SK-N-SH treated with all-trans-retinoic acid at 6 μM for 48 hours (cell line): ENCODE measurements at regions not wholly inside any gene's neighbourhood (a gene's known extent, or its start where the extent isn't known, plus 50 kb on each side); places are given as distances from the start of the nearest gene placed in this dataset.

Source experiments
- ATAC-seq: fragments of 200-7000 bp; cut with Tn5 transposase; 3 replicates; pipeline ENCODE4 v1.9.1; 2020; ENCODE audit warnings: mild to moderate bottlenecking, moderate library complexity
- ARNTL ChIP-seq: fragments of 450-650 bp; formaldehyde crosslinking; IDR thresholded peaks from 2 replicates; pipeline ENCODE4 v1.5.0; 2020; ENCODE audit warnings: low read depth, mild to moderate bottlenecking, moderate library complexity, borderline replicate concordance
- BACH2 ChIP-seq: fragments of 250-450 bp; sonication (Bioruptor Pico); IDR thresholded peaks from 2 replicates; pipeline ENCODE4 v1.9.0; 2021; ENCODE audit warnings: mild to moderate bottlenecking, borderline replicate concordance
- ESRRG ChIP-seq: fragments of 250-450 bp; sonication (Bioruptor Pico); IDR thresholded peaks from 2 replicates; pipeline ENCODE4 v1.6.1; 2021; ENCODE audit warnings: mild to moderate bottlenecking
- GLIS3 ChIP-seq: fragments of 250-450 bp; sonication (Bioruptor Pico); IDR thresholded peaks from 2 replicates; pipeline ENCODE4 v1.5.0; 2020; ENCODE audit warnings: mild to moderate bottlenecking, moderate library complexity
- OSR1 ChIP-seq: fragments of 250-450 bp; sonication (Bioruptor Pico); IDR thresholded peaks from 2 replicates; pipeline ENCODE4 v1.8.0; 2022; ENCODE audit warnings: moderate library complexity, mild to moderate bottlenecking, inconsistent platforms
- PPARA ChIP-seq: fragments of 250-450 bp; sonication (Bioruptor Pico); IDR thresholded peaks from 2 replicates; pipeline ENCODE4 v1.5.0; 2020; ENCODE audit warnings: mild to moderate bottlenecking, borderline replicate concordance
- RARB ChIP-seq: fragments of 250-450 bp; sonication (Bioruptor Pico); IDR thresholded peaks from 2 replicates; pipeline ENCODE4 v1.8.0; 2021; ENCODE audit warnings: mild to moderate bottlenecking, moderate library complexity
- SNAI2 ChIP-seq: fragments of 250-450 bp; sonication (Bioruptor Pico); IDR thresholded peaks from 2 replicates; pipeline ENCODE4 v1.5.0; 2020; ENCODE audit warnings: mild to moderate bottlenecking, moderate library complexity
- TCF4 ChIP-seq: fragments of 250-450 bp; sonication (Bioruptor Pico); IDR thresholded peaks from 2 replicates; pipeline ENCODE4 v1.8.0; 2021; ENCODE audit warnings: mild to moderate bottlenecking, moderate library complexity, borderline replicate concordance
- TOX ChIP-seq: fragments of 250-450 bp; sonication (Bioruptor Pico); IDR thresholded peaks from 2 replicates; pipeline ENCODE4 v1.8.0; 2021; ENCODE audit warnings: mild to moderate bottlenecking, moderate library complexity, borderline replicate concordance
- ZC3H10 ChIP-seq: fragments of 250-450 bp; sonication (Bioruptor Pico); IDR thresholded peaks from 2 replicates; pipeline ENCODE4 v1.5.1; 2021; ENCODE audit warnings: mild to moderate bottlenecking, moderate library complexity
- ZFP3 ChIP-seq: fragments of 250-450 bp; sonication (Bioruptor Pico); IDR thresholded peaks from 2 replicates; pipeline ENCODE4 v1.5.0; 2020; ENCODE audit warnings: mild to moderate bottlenecking, moderate library complexity
- ZFP30 ChIP-seq: fragments of 450-650 bp; formaldehyde crosslinking; IDR thresholded peaks from 2 replicates; pipeline ENCODE4 v1.5.0; 2022; ENCODE audit warnings: mild to moderate bottlenecking, moderate library complexity
- ZNF565 ChIP-seq: fragments of 450-650 bp; formaldehyde crosslinking; conservative IDR thresholded peaks from 2 replicates; pipeline ENCODE4 v1.5.0; 2020; ENCODE audit warnings: low read depth, mild to moderate bottlenecking, moderate library complexity
- ZNF70 ChIP-seq: fragments of 450-650 bp; formaldehyde crosslinking; IDR thresholded peaks from 2 replicates; pipeline ENCODE4 v1.5.0; 2020; ENCODE audit warnings: mild to moderate bottlenecking, moderate library complexity
- ZNF8 ChIP-seq: fragments of 450-650 bp; formaldehyde crosslinking; IDR thresholded peaks from 2 replicates; pipeline ENCODE4 v1.5.0; 2020; ENCODE audit warnings: mild to moderate bottlenecking, moderate library complexity
- TF ChIP-seq, protein P1 (sequence below): fragments of 250-450 bp; sonication (Bioruptor Pico); IDR thresholded peaks from 2 replicates; pipeline ENCODE4 v1.5.0; 2020; ENCODE audit warnings: mild to moderate bottlenecking, moderate library complexity
- TF ChIP-seq, protein P2 (sequence below): fragments of 250-450 bp; sonication (Bioruptor Pico); IDR thresholded peaks from 2 replicates; pipeline ENCODE4 v1.5.1; 2021; ENCODE audit warnings: mild to moderate bottlenecking, moderate library complexity
- TF ChIP-seq, protein P3 (sequence below): fragments of 250-450 bp; sonication (Bioruptor Pico); IDR thresholded peaks from 2 replicates; pipeline ENCODE4 v1.8.0; 2020; ENCODE audit warnings: mild to moderate bottlenecking, moderate library complexity, borderline replicate concordance
- TF ChIP-seq, protein P4 (sequence below): fragments of 250-450 bp; sonication (Bioruptor Pico); IDR thresholded peaks from 2 replicates; pipeline ENCODE4 v1.8.0; 2021; ENCODE audit warnings: low read depth, mild to moderate bottlenecking, moderate library complexity, borderline replicate concordance
- TF ChIP-seq, protein P5 (sequence below): fragments of 250-450 bp; sonication (Bioruptor Pico); IDR thresholded peaks from 2 replicates; pipeline ENCODE4 v1.5.1; 2020; ENCODE audit warnings: low read depth, mild to moderate bottlenecking, moderate library complexity

DNA sequence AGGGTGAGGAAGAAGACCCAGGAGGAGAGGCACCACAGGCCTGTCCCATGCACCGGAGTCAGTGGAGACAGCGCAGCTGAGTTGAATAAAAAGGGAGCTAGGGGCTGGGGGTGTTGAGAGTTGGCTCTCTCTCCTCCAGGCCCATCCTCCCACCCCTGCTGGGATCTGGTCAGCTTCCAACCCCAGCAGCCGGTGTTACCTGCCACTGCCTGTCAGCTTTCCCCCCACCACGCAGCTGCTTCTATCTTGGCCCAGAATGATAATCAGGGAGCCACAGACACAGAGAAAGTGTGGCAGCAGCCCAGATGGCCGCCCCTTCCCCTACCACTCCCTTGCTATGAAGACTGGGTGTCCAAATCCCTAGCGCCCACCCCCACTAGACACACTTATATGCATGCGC is 120.6 kb upstream of the RPL38 start:
- TF ChIP-seq TOX (CRISPR knock-in tag) (no peak), ESRRG (no peak), ZFP30 (CRISPR knock-in tag) (no peak), TCF4 (no peak), ZNF565 (CRISPR knock-in tag) (no peak), ZFP3 (CRISPR knock-in tag) (no peak), ARNTL (CRISPR knock-in tag) (no peak), SNAI2 (CRISPR knock-in tag) (no peak), RARB (CRISPR knock-in tag) (no peak), ZC3H10 (CRISPR knock-in tag) (no peak), OSR1 (CRISPR knock-in tag) (no peak)
- TF ChIP-seq, protein P1, sequence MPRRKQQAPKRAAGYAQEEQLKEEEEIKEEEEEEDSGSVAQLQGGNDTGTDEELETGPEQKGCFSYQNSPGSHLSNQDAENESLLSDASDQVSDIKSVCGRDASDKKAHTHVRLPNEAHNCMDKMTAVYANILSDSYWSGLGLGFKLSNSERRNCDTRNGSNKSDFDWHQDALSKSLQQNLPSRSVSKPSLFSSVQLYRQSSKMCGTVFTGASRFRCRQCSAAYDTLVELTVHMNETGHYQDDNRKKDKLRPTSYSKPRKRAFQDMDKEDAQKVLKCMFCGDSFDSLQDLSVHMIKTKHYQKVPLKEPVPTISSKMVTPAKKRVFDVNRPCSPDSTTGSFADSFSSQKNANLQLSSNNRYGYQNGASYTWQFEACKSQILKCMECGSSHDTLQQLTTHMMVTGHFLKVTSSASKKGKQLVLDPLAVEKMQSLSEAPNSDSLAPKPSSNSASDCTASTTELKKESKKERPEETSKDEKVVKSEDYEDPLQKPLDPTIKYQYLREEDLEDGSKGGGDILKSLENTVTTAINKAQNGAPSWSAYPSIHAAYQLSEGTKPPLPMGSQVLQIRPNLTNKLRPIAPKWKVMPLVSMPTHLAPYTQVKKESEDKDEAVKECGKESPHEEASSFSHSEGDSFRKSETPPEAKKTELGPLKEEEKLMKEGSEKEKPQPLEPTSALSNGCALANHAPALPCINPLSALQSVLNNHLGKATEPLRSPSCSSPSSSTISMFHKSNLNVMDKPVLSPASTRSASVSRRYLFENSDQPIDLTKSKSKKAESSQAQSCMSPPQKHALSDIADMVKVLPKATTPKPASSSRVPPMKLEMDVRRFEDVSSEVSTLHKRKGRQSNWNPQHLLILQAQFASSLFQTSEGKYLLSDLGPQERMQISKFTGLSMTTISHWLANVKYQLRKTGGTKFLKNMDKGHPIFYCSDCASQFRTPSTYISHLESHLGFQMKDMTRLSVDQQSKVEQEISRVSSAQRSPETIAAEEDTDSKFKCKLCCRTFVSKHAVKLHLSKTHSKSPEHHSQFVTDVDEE (CRISPR knock-in tag) = no peak
- TF ChIP-seq, protein P2, sequence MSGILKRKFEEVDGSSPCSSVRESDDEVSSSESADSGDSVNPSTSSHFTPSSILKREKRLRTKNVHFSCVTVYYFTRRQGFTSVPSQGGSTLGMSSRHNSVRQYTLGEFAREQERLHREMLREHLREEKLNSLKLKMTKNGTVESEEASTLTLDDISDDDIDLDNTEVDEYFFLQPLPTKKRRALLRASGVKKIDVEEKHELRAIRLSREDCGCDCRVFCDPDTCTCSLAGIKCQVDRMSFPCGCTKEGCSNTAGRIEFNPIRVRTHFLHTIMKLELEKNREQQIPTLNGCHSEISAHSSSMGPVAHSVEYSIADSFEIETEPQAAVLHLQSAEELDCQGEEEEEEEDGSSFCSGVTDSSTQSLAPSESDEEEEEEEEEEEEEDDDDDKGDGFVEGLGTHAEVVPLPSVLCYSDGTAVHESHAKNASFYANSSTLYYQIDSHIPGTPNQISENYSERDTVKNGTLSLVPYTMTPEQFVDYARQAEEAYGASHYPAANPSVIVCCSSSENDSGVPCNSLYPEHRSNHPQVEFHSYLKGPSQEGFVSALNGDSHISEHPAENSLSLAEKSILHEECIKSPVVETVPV (CRISPR knock-in tag) = no peak
- TF ChIP-seq, all 23 proteins: peak for 0
- ATAC-seq = no peak

DNA sequence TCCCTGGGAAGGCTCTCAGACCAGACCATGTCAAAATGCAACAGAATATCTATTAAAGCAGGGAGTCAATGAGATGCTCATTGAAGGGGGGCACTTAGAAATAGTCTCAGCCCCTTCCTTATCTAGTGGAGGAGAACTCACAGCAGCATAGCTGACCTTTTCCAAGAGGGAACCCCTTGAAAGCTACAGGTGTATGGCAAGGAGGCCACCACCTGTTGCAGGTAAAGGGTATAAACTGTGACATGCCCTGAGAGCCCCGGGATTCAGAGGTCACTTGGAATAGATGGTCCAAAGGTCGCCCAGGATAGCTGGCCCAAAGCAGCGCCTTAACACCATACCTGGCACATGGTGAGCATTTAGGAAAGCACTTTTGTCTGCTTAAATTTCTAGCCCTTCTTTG is 120.2 kb upstream of the RPL38 start:
- TF ChIP-seq, protein P3, sequence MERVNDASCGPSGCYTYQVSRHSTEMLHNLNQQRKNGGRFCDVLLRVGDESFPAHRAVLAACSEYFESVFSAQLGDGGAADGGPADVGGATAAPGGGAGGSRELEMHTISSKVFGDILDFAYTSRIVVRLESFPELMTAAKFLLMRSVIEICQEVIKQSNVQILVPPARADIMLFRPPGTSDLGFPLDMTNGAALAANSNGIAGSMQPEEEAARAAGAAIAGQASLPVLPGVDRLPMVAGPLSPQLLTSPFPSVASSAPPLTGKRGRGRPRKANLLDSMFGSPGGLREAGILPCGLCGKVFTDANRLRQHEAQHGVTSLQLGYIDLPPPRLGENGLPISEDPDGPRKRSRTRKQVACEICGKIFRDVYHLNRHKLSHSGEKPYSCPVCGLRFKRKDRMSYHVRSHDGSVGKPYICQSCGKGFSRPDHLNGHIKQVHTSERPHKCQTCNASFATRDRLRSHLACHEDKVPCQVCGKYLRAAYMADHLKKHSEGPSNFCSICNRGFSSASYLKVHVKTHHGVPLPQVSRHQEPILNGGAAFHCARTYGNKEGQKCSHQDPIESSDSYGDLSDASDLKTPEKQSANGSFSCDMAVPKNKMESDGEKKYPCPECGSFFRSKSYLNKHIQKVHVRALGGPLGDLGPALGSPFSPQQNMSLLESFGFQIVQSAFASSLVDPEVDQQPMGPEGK (CRISPR knock-in tag) = no peak
- TF ChIP-seq ZNF565 (CRISPR knock-in tag) = no peak
- no peak for TF ChIP-seq ZFP30 (CRISPR knock-in tag)
- TF ChIP-seq OSR1 (CRISPR knock-in tag) = no peak
- TF ChIP-seq ZNF8 = no peak
- no peak for TF ChIP-seq PPARA (CRISPR knock-in tag)
- TF ChIP-seq, protein P1 (CRISPR knock-in tag) = no peak
- TF ChIP-seq BACH2 (CRISPR knock-in tag) = no peak
- TF ChIP-seq, protein P2 (CRISPR knock-in tag) = no peak
- no peak for TF ChIP-seq GLIS3 (CRISPR knock-in tag)
- TF ChIP-seq, protein P4, sequence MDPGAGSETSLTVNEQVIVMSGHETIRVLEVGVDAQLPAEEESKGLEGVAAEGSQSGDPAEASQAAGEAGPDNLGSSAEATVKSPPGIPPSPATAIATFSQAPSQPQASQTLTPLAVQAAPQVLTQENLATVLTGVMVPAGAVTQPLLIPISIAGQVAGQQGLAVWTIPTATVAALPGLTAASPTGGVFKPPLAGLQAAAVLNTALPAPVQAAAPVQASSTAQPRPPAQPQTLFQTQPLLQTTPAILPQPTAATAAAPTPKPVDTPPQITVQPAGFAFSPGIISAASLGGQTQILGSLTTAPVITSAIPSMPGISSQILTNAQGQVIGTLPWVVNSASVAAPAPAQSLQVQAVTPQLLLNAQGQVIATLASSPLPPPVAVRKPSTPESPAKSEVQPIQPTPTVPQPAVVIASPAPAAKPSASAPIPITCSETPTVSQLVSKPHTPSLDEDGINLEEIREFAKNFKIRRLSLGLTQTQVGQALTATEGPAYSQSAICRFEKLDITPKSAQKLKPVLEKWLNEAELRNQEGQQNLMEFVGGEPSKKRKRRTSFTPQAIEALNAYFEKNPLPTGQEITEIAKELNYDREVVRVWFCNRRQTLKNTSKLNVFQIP (CRISPR knock-in tag) = no peak
- TF ChIP-seq TCF4 = no peak
- no peak for TF ChIP-seq ZNF70 (CRISPR knock-in tag)
- TF ChIP-seq TOX (CRISPR knock-in tag) = no peak
- TF ChIP-seq, protein P5, sequence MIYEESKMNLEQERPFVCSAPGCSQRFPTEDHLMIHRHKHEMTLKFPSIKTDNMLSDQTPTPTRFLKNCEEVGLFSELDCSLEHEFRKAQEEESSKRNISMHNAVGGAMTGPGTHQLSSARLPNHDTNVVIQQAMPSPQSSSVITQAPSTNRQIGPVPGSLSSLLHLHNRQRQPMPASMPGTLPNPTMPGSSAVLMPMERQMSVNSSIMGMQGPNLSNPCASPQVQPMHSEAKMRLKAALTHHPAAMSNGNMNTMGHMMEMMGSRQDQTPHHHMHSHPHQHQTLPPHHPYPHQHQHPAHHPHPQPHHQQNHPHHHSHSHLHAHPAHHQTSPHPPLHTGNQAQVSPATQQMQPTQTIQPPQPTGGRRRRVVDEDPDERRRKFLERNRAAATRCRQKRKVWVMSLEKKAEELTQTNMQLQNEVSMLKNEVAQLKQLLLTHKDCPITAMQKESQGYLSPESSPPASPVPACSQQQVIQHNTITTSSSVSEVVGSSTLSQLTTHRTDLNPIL (CRISPR knock-in tag) = no peak
- no peak for TF ChIP-seq ARNTL (CRISPR knock-in tag)
- TF ChIP-seq, all 23 proteins: peak for 0
- ATAC-seq = no peak
